ENCODE measurements at regions not wholly inside any gene's neighbourhood (a gene's known extent, or its start where the extent isn't known, plus 50 kb on each side); places are given as distances from the start of the nearest gene placed in this dataset.

DNA sequence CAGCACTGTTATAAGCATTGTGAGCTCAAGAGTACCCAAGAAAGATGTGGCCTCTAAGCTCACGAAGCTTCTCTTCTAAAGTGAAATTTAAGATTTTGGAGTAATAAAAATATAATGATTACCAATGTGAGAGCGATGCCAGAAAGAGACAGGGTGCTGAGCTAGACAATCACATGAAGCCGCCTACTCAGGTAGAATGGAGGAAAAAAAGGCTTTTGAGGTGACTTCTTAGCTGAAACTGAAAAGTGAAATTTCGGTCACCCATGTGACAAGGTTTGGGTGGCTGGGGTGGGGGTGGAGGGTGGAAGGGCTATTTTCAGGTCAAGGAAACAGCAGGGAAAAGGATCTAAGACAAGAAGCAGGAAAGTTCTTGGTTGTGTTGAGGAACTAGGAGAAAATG, 388.2 kb upstream of the WWC1 start:
- dilution Hi-C loops (cut with MboI; ENCODE audit: extremely low pct_ligation_motif_present, low sequenced_read_pairs), result no loop called here
- H3K9me3 ChIP-seq (ENCODE audit: control insufficient read depth, low read depth, low read length), result no peaks in the 10 kb centered on the region
- H3K9me1 ChIP-seq (ENCODE audit: control insufficient read depth, extremely low read depth, insufficient read depth, low read length), result no peaks in the 10 kb centered on the region
- H3K4me1 ChIP-seq (ENCODE audit: control insufficient read depth, extremely low read depth, insufficient read depth, low read length), result peaks cover 6% of the 10 kb centered on the region
- no peak overlapping the region for H3K4me2 ChIP-seq (ENCODE audit: control insufficient read depth, extremely low read depth, insufficient read depth, low read depth, low read length)
- H3K36me3 ChIP-seq (ENCODE audit: control insufficient read depth in 2 of 2, extremely low read depth in 1 of 2, insufficient read depth in 2 of 2, low read length in 2 of 2), result peaks cover 0 to 5% of the 10 kb centered on the region in 2 experiments
- H3K9ac ChIP-seq (ENCODE audit: control insufficient read depth, extremely low read depth, insufficient read depth, low read length), result no peak overlapping the region
- H4K20me1 ChIP-seq (ENCODE audit: control insufficient read depth, extremely low read depth, insufficient read depth, low read length), result no peaks in the 10 kb centered on the region
- no peak overlapping the region for H3K27ac ChIP-seq (ENCODE audit: control insufficient read depth, insufficient read depth, low read length)
- peaks cover 78% of the 10 kb centered on the region for H3K79me2 ChIP-seq (ENCODE audit: control insufficient read depth, insufficient read depth, low read length)
- H2AFZ ChIP-seq (ENCODE audit: control insufficient read depth, low read length), result no peak overlapping the region
- H3K27me3 ChIP-seq (ENCODE audit: control insufficient read depth, extremely low read depth, insufficient read depth, low read length), result no peaks in the 10 kb centered on the region
- no peak for TF ChIP-seq EZH2 (IDR thresholded peaks at IDR 0.05; ENCODE audit: low read length)
- TF ChIP-seq, protein P1, sequence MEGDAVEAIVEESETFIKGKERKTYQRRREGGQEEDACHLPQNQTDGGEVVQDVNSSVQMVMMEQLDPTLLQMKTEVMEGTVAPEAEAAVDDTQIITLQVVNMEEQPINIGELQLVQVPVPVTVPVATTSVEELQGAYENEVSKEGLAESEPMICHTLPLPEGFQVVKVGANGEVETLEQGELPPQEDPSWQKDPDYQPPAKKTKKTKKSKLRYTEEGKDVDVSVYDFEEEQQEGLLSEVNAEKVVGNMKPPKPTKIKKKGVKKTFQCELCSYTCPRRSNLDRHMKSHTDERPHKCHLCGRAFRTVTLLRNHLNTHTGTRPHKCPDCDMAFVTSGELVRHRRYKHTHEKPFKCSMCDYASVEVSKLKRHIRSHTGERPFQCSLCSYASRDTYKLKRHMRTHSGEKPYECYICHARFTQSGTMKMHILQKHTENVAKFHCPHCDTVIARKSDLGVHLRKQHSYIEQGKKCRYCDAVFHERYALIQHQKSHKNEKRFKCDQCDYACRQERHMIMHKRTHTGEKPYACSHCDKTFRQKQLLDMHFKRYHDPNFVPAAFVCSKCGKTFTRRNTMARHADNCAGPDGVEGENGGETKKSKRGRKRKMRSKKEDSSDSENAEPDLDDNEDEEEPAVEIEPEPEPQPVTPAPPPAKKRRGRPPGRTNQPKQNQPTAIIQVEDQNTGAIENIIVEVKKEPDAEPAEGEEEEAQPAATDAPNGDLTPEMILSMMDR (optimal IDR thresholded peaks at IDR 0.05 in 1 of 3, IDR thresholded peaks at IDR 0.05 in 1 of 3, conservative IDR thresholded peaks at IDR 0.05 in 1 of 3; ENCODE audit: extremely low read depth in 1 of 3, insufficient read depth in 2 of 3, low read length in 3 of 3), result no peak
- FAIRE-seq (no peak), DNase-seq (ENCODE audit: low read depth, low spot score) (no peak)
- no peak overlapping the region for H3K4me3 ChIP-seq (ENCODE audit: control insufficient read depth in 2 of 3, extremely low read depth in 1 of 3, insufficient read depth in 2 of 3, low read depth in 1 of 3, low read length in 3 of 3)

DNA sequence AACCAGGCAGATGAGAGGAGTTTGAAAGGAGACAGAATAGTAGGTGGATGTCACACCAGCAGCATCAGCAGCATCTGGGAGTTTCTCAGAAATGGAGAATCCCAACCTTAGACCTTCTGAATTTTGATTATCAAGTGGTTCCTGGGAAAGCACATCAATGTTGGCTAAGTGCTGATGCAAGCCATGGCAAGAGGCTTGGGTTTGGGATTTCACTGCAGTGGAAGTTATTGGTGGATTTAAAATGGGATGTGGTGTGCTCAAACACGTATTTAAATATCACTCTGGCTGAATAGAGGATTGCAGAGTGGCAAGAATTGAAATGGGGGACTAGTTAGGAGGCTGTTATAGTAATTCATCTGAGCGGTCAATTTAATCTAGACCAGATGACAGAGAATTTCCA, 387.8 kb upstream of the WWC1 start:
- no peak overlapping the region for H3K4me2 ChIP-seq (ENCODE audit: control insufficient read depth, extremely low read depth, insufficient read depth, low read depth, low read length)
- H3K4me1 ChIP-seq (ENCODE audit: control insufficient read depth, extremely low read depth, insufficient read depth, low read length), result peaks cover 6% of the 10 kb centered on the region
- H2AFZ ChIP-seq (ENCODE audit: control insufficient read depth, low read length), result no peak overlapping the region
- no peaks in the 10 kb centered on the region for H4K20me1 ChIP-seq (ENCODE audit: control insufficient read depth, extremely low read depth, insufficient read depth, low read length)
- peaks cover 76% of the 10 kb centered on the region for H3K79me2 ChIP-seq (ENCODE audit: control insufficient read depth, insufficient read depth, low read length)
- no peaks in the 10 kb centered on the region for H3K9me3 ChIP-seq (ENCODE audit: control insufficient read depth, low read depth, low read length)
- no peak overlapping the region for H3K4me3 ChIP-seq (ENCODE audit: control insufficient read depth in 2 of 3, extremely low read depth in 1 of 3, insufficient read depth in 2 of 3, low read depth in 1 of 3, low read length in 3 of 3)
- dilution Hi-C loops (cut with MboI; ENCODE audit: extremely low pct_ligation_motif_present, low sequenced_read_pairs), result no loop called here
- DNase-seq (ENCODE audit: low read depth, low spot score), result no peak
- H3K36me3 ChIP-seq (ENCODE audit: control insufficient read depth in 2 of 2, extremely low read depth in 1 of 2, insufficient read depth in 2 of 2, low read length in 2 of 2), result peaks cover 0 to 5% of the 10 kb centered on the region in 2 experiments
- no peak overlapping the region for H3K27ac ChIP-seq (ENCODE audit: control insufficient read depth, insufficient read depth, low read length)
- H3K27me3 ChIP-seq (ENCODE audit: control insufficient read depth, extremely low read depth, insufficient read depth, low read length), result no peaks in the 10 kb centered on the region
- H3K9ac ChIP-seq (ENCODE audit: control insufficient read depth, extremely low read depth, insufficient read depth, low read length), result no peak overlapping the region
- no peak for TF ChIP-seq EZH2 (IDR thresholded peaks at IDR 0.05; ENCODE audit: low read length)
- TF ChIP-seq, protein P1 (optimal IDR thresholded peaks at IDR 0.05 in 1 of 3, IDR thresholded peaks at IDR 0.05 in 1 of 3, conservative IDR thresholded peaks at IDR 0.05 in 1 of 3; ENCODE audit: extremely low read depth in 1 of 3, insufficient read depth in 2 of 3, low read length in 3 of 3), result no peak
- H3K9me1 ChIP-seq (ENCODE audit: control insufficient read depth, extremely low read depth, insufficient read depth, low read length), result no peaks in the 10 kb centered on the region
- no peak for FAIRE-seq

All from keratinocyte (primary cell).